Immature natural killer cell (primary cell): ENCODE measurements at regions not wholly inside any gene's neighbourhood (a gene's known extent, or its start where the extent isn't known, plus 50 kb on each side); places are given as distances from the start of the nearest gene placed in this dataset.

Source experiments
- DNase-seq, 3 donors: peaks; one replicate each; pipeline ENCODE4 v3.0.0; 2022; ENCODE audit warnings: mixed read lengths in 1 of 3
- H3K27ac Mint-ChIP-seq, 6 donors: one replicate each; pipeline ENCODE4 v1.8.0; 2020; ENCODE audit warnings: mixed read lengths in 6 of 6, mild to moderate bottlenecking in 5 of 6, inconsistent platforms in 4 of 6, moderate library complexity in 3 of 6
- H3K27me3 Mint-ChIP-seq, 3 donors: one replicate each; pipeline ENCODE4 v1.8.0; 2020 to 2021; ENCODE audit warnings: low read depth in 3 of 3, mild to moderate bottlenecking in 3 of 3, mixed read lengths in 3 of 3, moderate library complexity in 3 of 3, inconsistent platforms in 1 of 3
- H3K36me3 Mint-ChIP-seq, 3 donors: one replicate each; pipeline ENCODE4 v1.8.0; 2020; ENCODE audit warnings: mixed read lengths in 3 of 3, inconsistent platforms in 2 of 3, mild to moderate bottlenecking in 2 of 3
- H3K4me1 Mint-ChIP-seq, 2 donors: one replicate each; pipeline ENCODE4 v1.8.0; 2020; ENCODE audit warnings: inconsistent platforms in 2 of 2, mild to moderate bottlenecking in 2 of 2, mixed read lengths in 2 of 2, moderate library complexity in 1 of 2
- H3K4me3 Mint-ChIP-seq, 5 donors: one replicate each; pipeline ENCODE4 v1.8.0; 2020; ENCODE audit warnings: mild to moderate bottlenecking in 5 of 5, mixed read lengths in 5 of 5, inconsistent platforms in 3 of 5, moderate library complexity in 3 of 5
- H3K9me3 Mint-ChIP-seq, 6 donors: one replicate each; pipeline ENCODE4 v1.8.0; 2020; ENCODE audit warnings: mild to moderate bottlenecking in 6 of 6, mixed read lengths in 6 of 6, inconsistent platforms in 4 of 6, moderate library complexity in 3 of 6

DNA sequence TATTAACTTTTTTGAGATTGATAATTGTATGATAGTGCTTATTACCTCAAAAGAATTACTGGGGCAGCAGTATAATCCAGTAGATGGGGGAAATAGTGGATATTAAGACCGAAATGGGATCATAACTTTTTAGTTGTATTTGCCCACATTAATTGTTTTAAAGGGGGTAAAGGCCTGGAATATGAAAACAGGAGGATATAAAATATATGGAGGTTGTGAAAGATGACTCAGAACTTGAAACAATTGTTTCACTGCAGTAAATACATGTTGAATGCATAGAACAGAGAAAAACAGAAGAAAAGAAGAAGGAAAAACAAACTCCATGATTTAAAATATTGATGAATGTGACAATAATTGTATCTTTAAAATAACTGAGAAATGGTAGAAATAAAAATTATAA is 94.1 kb upstream of the VPREB1 start:
- H3K27ac Mint-ChIP-seq, result no peak overlapping the region
- no peaks in the 10 kb centered on the region for H3K9me3 Mint-ChIP-seq
- no peaks in the 10 kb centered on the region for H3K36me3 Mint-ChIP-seq
- peaks cover 0 to 14% (median 3%) of the 10 kb centered on the region in 3 donors for H3K27me3 Mint-ChIP-seq
- no peak for DNase-seq
- H3K4me3 Mint-ChIP-seq, result no peak overlapping the region
- H3K4me1 Mint-ChIP-seq, result no peaks in the 10 kb centered on the region

DNA sequence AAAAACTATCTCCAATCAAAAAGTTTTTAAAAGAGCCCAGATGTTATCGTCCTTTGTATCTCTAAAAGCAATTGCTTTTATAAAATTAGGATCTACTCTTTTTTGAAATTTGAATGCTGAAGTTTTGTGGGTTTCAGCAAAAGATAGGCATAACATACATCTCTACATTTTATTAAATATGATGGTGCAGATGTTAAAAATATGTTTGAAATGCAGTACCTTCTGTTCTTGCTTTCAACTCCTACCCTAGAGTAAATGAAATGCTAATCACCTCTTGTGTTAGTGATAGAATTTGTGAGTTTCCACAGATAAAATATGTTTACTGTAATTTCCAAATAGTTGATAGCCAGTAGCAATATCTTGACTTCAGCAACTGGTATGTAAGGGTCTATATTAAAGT is 95.7 kb upstream of the VPREB1 start:
- H3K36me3 Mint-ChIP-seq, result no peaks in the 10 kb centered on the region
- no peak overlapping the region for H3K4me3 Mint-ChIP-seq
- H3K27ac Mint-ChIP-seq, result no peak overlapping the region
- DNase-seq, result no peak
- peaks cover 0 to 14% (median 3%) of the 10 kb centered on the region in 3 donors for H3K27me3 Mint-ChIP-seq
- H3K4me1 Mint-ChIP-seq, result no peaks in the 10 kb centered on the region
- H3K9me3 Mint-ChIP-seq, result no peaks in the 10 kb centered on the region

DNA sequence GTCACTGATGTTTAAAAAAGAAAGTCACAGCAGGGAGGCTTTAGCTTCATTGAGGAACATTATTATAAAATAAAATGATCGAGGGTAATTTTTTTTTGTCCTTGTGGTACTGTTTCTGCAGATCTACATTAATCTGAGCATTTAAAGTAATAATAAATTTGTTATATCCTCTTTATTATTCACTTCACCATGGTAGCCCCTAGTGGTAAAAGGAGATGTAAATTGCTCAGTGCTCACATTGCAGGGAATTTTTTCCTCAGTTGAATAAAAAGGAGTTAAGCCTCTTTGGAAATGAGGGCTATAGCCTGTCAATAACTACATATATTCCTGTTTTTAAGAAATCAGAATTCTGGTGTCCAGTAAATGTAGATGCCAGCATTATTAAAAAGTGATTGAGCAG is 99.7 kb upstream of the VPREB1 start:
- H3K4me3 Mint-ChIP-seq, result no peak overlapping the region

DNA sequence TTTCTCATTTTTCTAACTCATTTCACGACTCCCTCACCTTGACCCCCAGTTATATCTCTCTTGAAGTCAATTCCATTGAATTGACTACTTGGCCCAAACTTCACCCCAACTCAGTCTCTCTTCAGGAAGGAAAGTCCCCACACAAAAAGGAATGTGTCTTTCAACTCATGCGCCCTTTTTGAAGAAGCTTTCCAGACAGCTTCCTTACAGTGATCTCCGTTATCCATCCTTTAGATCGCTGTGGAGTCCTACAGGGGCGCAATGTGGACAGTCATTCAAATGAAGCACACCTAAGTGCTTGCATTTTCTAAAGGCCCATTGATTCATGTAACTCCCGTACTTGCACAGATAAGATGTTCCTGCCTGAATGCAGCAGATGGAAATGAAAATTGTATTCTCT is 101.1 kb upstream of the VPREB1 start:
- no peak overlapping the region for H3K4me3 Mint-ChIP-seq
- H3K27ac Mint-ChIP-seq, result no peak overlapping the region
- H3K4me1 Mint-ChIP-seq, result no peaks in the 10 kb centered on the region
- H3K9me3 Mint-ChIP-seq, result no peaks in the 10 kb centered on the region
- no peak for DNase-seq
- H3K27me3 Mint-ChIP-seq, result peaks cover 0 to 15% (median 4%) of the 10 kb centered on the region in 3 donors
- no peaks in the 10 kb centered on the region for H3K36me3 Mint-ChIP-seq

More for the DNA sequence above, 99.7 kb upstream of the VPREB1 start:
- Mint-ChIP-seq H3K9me3 (no peaks in the 10 kb centered on the region), H3K27ac (no peak overlapping the region), H3K36me3 (no peaks in the 10 kb centered on the region), H3K4me1 (no peaks in the 10 kb centered on the region), H3K27me3 (peaks cover 0 to 15% (median 5%) of the 10 kb centered on the region in 3 donors)
- DNase-seq, result no peak

DNA sequence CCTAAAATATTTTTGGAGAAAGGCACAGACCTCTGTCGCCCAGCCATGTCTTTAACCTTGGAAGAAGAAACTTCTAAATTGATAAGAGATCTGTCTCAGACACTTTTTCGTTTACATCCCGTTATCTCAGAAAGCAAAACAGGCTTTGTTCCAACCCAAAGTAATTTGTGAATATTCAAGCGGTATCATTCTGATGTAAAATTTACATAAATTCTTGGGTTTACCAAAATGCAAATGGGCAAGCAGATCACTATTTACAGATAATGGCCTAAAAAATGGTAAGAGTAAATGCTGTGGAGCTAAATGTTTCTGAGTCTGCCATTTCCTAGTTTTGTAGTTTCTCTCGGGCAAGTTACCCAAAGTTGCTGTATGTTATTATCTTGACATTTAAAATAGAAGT is 101.9 kb upstream of the VPREB1 start:
- DNase-seq, result no peak
- peaks cover 0 to 12% (median 4%) of the 10 kb centered on the region in 3 donors for H3K27me3 Mint-ChIP-seq
- H3K27ac Mint-ChIP-seq, result no peak overlapping the region
- no peaks in the 10 kb centered on the region for H3K4me1 Mint-ChIP-seq
- H3K36me3 Mint-ChIP-seq, result no peaks in the 10 kb centered on the region
- H3K9me3 Mint-ChIP-seq, result no peaks in the 10 kb centered on the region
- no peak overlapping the region for H3K4me3 Mint-ChIP-seq

DNA sequence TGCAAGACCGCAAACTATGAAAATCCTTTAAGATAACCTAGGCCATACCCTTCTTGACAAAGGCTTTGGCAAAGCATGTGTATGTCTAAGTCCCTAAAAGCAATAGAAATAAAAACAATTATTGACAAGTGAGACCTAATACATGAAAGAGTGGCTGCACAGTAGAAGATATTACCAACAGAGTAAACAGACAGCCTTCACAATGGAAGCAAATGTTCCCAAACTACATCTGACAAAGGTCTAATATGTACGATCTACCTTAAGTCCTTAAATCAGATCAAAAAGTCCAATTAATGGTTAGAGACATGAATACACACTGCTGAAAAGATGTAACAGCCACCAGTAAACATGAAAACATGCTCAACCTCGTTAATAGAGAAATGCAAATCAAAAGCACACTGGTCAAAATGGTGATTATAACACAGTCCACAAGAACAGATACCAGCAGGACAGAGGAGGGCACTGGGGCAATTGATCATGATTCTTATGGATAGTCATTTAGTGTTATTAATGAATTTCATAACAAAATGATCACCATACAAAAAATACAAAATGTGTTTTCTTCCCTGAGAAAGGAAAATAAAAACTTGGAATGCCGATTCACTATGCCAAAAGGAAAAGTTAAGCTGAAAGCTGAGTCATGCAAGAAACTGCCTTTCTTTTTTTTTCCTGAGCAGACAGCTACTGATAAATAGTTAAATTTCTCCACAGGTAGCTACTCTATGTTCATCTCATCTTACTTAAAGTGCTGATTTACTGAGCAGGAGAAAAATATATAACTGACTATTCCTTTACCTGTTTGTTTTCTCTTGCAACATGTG is 102.6 kb upstream of the VPREB1 start:
- Mint-ChIP-seq H3K36me3 (no peaks in the 10 kb centered on the region), H3K27me3 (peaks cover 0 to 9% (median 4%) of the 10 kb centered on the region in 3 donors), H3K27ac (no peak overlapping the region), H3K9me3 (no peaks in the 10 kb centered on the region), H3K4me1 (no peaks in the 10 kb centered on the region), H3K4me3 (no peak overlapping the region)
- no peak for DNase-seq

DNA sequence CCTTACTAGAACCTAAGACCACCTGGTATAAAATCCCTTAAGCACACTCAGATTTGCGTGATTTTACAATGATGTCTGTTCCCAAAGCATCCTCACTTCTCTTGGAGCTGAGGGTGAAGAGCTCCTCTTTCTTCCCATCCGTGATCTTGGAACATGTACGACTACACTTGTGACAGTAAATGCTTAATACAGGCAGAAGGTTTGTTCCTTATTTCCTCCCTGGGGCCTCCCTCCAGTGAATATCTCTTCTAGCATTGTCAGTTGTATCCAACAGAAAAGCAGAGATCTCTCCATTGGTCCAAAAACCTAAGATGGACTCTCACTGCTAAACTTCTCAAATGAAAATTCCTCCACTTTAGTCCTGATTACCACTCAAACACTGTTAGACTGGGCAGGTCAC is 103.6 kb upstream of the VPREB1 start:
- Mint-ChIP-seq H3K27ac (no peak overlapping the region), H3K36me3 (no peaks in the 10 kb centered on the region), H3K27me3 (peaks cover 0 to 5% (median 4%) of the 10 kb centered on the region in 3 donors), H3K9me3 (no peaks in the 10 kb centered on the region), H3K4me1 (no peaks in the 10 kb centered on the region), H3K4me3 (no peak overlapping the region)
- DNase-seq, result no peak

DNA sequence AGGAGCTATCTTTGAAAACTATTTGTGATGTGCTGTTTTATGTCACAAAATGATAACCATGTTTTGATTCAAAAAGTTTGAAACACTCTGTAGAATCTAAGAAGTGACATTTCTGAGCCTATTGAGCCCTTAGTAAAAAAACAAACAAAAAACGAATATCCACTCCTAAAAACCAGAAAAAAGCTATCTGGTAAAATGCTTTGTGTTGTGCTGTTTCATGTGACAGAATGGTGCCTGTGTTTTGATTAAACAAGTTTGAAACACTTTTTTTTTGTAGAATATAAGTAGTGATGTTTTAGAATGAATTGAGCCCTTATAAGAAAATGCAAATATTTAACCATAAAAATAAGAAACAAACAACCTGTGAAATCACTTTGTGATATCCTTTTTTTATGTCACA is 105.2 kb upstream of the VPREB1 start:
- Mint-ChIP-seq H3K36me3 (no peaks in the 10 kb centered on the region), H3K4me1 (no peaks in the 10 kb centered on the region), H3K27me3 (peaks cover 0 to 5% (median 4%) of the 10 kb centered on the region in 3 donors), H3K4me3 (no peak overlapping the region), H3K9me3 (no peaks in the 10 kb centered on the region), H3K27ac (no peak overlapping the region)
- DNase-seq, result no peak

DNA sequence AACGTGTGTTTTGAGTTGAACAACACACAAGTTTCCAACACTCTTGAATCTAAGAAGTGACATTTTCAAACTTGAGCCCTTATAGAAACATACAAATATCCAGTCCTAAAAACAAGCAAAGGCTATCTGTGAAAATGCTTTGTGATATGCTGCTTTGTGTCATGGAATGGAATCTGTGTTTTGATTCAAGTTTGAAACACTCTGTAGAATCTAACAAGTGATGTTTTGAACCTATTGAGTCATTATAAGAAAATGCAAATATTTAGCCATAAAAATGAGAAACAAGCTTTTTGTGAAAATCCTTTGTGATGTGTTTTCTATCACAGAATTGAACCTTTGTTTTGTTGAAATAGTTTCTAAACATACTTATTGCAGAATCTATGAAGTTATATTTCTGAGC is 105.7 kb upstream of the VPREB1 start:
- no peak for DNase-seq
- no peaks in the 10 kb centered on the region for H3K36me3 Mint-ChIP-seq
- peaks cover 0 to 5% (median 4%) of the 10 kb centered on the region in 3 donors for H3K27me3 Mint-ChIP-seq
- H3K27ac Mint-ChIP-seq, result no peak overlapping the region
- no peaks in the 10 kb centered on the region for H3K4me1 Mint-ChIP-seq
- H3K4me3 Mint-ChIP-seq, result no peak overlapping the region
- no peaks in the 10 kb centered on the region for H3K9me3 Mint-ChIP-seq

DNA sequence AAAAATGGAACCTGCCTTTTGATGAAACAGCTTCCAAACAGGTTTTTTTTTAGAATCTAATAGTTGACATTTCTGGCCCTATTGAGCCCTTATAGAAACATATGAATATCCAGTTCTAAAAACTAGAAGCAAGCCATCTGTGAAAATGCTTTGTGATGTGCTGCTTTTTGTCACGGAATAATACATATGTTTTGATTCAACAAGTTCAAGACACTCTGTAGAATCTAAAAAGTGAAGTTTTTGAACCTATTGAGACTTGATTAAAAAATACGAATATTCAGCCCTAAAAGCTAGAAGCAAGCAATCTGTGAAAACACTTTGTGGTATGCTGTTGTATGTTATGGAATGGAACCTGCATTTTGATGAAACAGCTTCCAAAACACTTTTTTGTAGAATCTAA is 106.7 kb upstream of the VPREB1 start:
- Mint-ChIP-seq H3K27me3 (peaks cover 0 to 8% (median 4%) of the 10 kb centered on the region in 3 donors), H3K4me3 (no peak overlapping the region), H3K9me3 (no peaks in the 10 kb centered on the region), H3K4me1 (no peaks in the 10 kb centered on the region), H3K36me3 (no peaks in the 10 kb centered on the region), H3K27ac (no peak overlapping the region)
- DNase-seq, result no peak

DNA sequence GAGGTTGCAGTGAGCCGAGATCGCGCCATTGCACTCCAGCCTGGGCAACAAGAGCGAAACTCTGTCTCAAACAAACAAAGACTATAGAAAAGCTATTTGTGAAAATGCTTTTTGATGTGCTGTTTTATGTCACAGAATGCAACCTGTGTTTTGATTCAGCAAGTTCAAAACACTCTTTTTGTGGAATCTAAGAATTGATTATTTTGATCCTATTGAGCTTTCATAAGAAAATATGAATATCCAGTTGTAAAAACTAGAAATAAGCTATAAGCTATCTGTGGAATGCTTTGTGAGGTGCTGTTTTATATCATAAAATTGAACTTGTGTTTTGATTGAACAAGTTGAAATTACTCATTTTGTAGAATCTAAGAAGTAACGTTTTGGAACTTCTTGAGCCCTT is 110.7 kb upstream of the VPREB1 start:
- peaks cover 0 to 4% (median 0%) of the 10 kb centered on the region in 3 donors for H3K27me3 Mint-ChIP-seq
- H3K9me3 Mint-ChIP-seq, result peaks cover 0 to 4% (median 0%) of the 10 kb centered on the region in 6 donors
- H3K4me3 Mint-ChIP-seq, result no peak overlapping the region
- no peak for DNase-seq
- no peaks in the 10 kb centered on the region for H3K4me1 Mint-ChIP-seq
- H3K27ac Mint-ChIP-seq, result no peak overlapping the region
- H3K36me3 Mint-ChIP-seq, result no peaks in the 10 kb centered on the region

DNA sequence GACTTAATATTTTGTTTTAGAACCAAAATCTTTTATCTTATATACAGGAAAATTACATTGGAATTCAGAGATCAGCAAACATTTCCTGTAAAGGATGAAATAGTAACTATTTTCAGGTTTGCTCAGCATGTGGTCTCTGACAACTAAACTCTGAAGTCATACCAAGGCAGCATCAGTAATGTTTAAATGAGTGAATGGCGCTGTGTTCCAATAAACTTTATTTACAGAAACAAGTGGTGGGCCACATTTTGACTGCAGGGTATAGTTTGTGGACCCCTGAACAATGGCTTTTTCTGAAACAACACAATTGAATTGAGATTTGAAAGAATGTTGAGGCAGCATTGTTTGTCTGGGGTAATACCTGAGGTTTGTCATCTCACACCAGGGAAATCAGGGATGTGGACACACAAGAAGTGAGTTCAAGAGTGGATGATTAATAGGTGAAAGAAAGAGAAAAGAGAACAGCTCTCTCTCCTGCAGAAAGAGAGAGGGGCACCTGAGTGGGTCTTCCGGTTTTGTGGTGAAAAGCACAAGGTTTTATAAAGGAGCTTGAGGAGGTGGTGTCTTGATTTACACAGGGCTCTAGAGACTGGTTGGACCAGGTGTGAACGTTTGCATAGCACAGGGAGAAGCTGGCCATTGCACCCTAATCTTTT is 113.5 kb upstream of the VPREB1 start:
- H3K36me3 Mint-ChIP-seq, result no peaks in the 10 kb centered on the region
- H3K27me3 Mint-ChIP-seq, result peaks cover 0 to 4% (median 1%) of the 10 kb centered on the region in 3 donors
- no peak overlapping the region for H3K4me3 Mint-ChIP-seq
- H3K4me1 Mint-ChIP-seq, result no peaks in the 10 kb centered on the region
- no peak for DNase-seq
- no peak overlapping the region for H3K27ac Mint-ChIP-seq
- H3K9me3 Mint-ChIP-seq, result peaks cover 0 to 4% (median 0%) of the 10 kb centered on the region in 6 donors

DNA sequence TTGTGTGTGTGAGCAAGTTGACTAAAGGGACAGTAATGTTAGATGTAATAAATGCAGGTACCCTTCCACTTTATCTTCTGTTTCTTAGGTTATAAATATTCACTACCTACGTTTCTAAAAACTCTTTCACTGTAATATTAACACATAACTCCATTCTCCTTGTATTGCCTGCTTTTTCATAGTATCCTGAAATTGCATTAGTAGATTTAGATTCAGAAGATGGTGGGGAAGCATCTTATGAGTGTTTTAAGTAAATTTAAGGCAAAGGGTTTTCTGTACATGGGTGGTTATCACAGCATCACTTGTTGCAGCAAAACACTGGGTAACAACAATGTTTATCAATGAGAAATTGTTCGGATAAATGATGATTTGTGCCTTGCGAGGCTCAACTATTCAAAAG is 115.2 kb upstream of the VPREB1 start:
- no peak overlapping the region for H3K4me3 Mint-ChIP-seq
- DNase-seq, result no peak
- H3K9me3 Mint-ChIP-seq, result peaks cover 0 to 4% (median 0%) of the 10 kb centered on the region in 6 donors

DNA sequence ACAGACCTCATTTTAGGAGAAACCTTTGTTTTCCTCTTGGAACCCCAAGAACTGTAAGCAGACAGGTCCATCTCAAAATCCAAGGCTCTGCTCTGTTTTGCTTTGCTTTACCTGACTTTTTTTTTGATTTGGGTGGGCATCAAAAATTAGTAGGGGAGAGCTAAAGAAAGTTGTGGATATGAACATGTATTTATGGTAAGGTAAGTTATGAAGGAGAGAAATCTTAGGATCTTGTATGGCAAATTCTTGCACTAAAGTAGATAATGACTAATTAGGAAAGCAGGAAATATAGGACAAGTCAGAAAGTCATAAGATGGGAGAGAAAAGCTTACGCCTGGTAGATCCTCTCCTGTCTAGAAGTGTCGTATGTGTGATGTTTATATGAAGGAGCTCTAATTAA is 116.1 kb upstream of the VPREB1 start:
- H3K27me3 Mint-ChIP-seq, result peaks cover 1 to 4% (median 2%) of the 10 kb centered on the region in 3 donors

More for the DNA sequence above, 115.2 kb upstream of the VPREB1 start:
- no peaks in the 10 kb centered on the region for H3K36me3 Mint-ChIP-seq
- H3K4me1 Mint-ChIP-seq, result no peaks in the 10 kb centered on the region
- H3K27me3 Mint-ChIP-seq, result peaks cover under 1 to 4% (median 1%) of the 10 kb centered on the region in 3 donors
- no peak overlapping the region for H3K27ac Mint-ChIP-seq

More for the DNA sequence above, 116.1 kb upstream of the VPREB1 start:
- peaks cover 0 to 4% (median 0%) of the 10 kb centered on the region in 6 donors for H3K9me3 Mint-ChIP-seq
- no peak overlapping the region for H3K4me3 Mint-ChIP-seq
- no peak overlapping the region for H3K27ac Mint-ChIP-seq
- DNase-seq, result no peak
- no peaks in the 10 kb centered on the region for H3K4me1 Mint-ChIP-seq
- no peaks in the 10 kb centered on the region for H3K36me3 Mint-ChIP-seq
